Upper lobe of right lung (tissue), 1 donor: ENCODE measurements at regions not wholly inside any gene's neighbourhood (a gene's known extent, or its start where the extent isn't known, plus 50 kb on each side); places are given as distances from the start of the nearest gene placed in this dataset.

Experiments used
- ATAC-seq: fragments of 200-7000 bp; cut with Tn5 transposase; one replicate; pipeline ENCODE4 v1.9.1; 2020; ENCODE audit warnings: mild to moderate bottlenecking, moderate library complexity
- DNase-seq: peaks from one replicate; pipeline ENCODE4 v3.0.0-alpha.2; 2020
- H3K27ac ChIP-seq: fragments of 200-600 bp; one replicate; pipeline ENCODE4 v1.8.0; 2022
- H3K27me3 ChIP-seq: fragments of 200-600 bp; one replicate; pipeline ENCODE4 v1.8.0; 2022; ENCODE audit warnings: mild to moderate bottlenecking
- H3K36me3 ChIP-seq: fragments of 200-600 bp; one replicate; pipeline ENCODE4 v1.8.0; 2022
- H3K4me1 ChIP-seq: fragments of 200-600 bp; one replicate; pipeline ENCODE4 v1.8.0; 2022
- H3K4me3 ChIP-seq: fragments of 200-600 bp; one replicate; pipeline ENCODE4 v1.8.0; 2022; ENCODE audit warnings: mild to moderate bottlenecking
- H3K9me3 ChIP-seq: fragments of 200-600 bp; one replicate; pipeline ENCODE4 v1.8.0; 2022
- CTCF ChIP-seq: fragments of 200-600 bp; IDR thresholded peaks from one replicate; pipeline ENCODE4 v1.8.0; 2022; ENCODE audit warnings: antibody characterized with exemption
- intact Hi-C: fragments of 100-400 bp; cut with DNase I; formaldehyde crosslinking; loops from one replicate; pipeline ENCODE4 v1.11.0; 2022
- donor health status: DM: no; HTN: yes; CAD: no; lungs with severe emphysema.

- intact Hi-C loops, result no loop called here
- Histone ChIP-seq H3K27me3 (no peaks in the 10 kb centered on the region), H3K9me3 (no peaks in the 10 kb centered on the region), H3K4me1 (no peaks in the 10 kb centered on the region), H3K36me3 (no peaks in the 10 kb centered on the region), H3K27ac (no peak overlapping the region), H3K4me3 (no peak overlapping the region)
- DNase-seq (no peak), ATAC-seq (no peak)
- TF ChIP-seq CTCF, result no peak
These were observed 293.3 kb upstream of the TPM1 start for GRCh38 chr15:62749036-62749815.

GRCh38 chr15:62750471-62750870 is 292.1 kb upstream of the TPM1 start:
- H3K27me3 ChIP-seq, result no peaks in the 10 kb centered on the region
- intact Hi-C loops, result no loop called here
- no peaks in the 10 kb centered on the region for H3K36me3 ChIP-seq
- no peak for TF ChIP-seq CTCF
- no peak overlapping the region for H3K27ac ChIP-seq
- no peaks in the 10 kb centered on the region for H3K9me3 ChIP-seq
- H3K4me1 ChIP-seq, result no peaks in the 10 kb centered on the region
- no peak overlapping the region for H3K4me3 ChIP-seq
- DNase-seq (no peak), ATAC-seq (no peak)

- no peaks in the 10 kb centered on the region for H3K27me3 ChIP-seq
- no peak for DNase-seq
These were observed 289.7 kb upstream of the TPM1 start for GRCh38 chr15:62752657-62753517.

DNA sequence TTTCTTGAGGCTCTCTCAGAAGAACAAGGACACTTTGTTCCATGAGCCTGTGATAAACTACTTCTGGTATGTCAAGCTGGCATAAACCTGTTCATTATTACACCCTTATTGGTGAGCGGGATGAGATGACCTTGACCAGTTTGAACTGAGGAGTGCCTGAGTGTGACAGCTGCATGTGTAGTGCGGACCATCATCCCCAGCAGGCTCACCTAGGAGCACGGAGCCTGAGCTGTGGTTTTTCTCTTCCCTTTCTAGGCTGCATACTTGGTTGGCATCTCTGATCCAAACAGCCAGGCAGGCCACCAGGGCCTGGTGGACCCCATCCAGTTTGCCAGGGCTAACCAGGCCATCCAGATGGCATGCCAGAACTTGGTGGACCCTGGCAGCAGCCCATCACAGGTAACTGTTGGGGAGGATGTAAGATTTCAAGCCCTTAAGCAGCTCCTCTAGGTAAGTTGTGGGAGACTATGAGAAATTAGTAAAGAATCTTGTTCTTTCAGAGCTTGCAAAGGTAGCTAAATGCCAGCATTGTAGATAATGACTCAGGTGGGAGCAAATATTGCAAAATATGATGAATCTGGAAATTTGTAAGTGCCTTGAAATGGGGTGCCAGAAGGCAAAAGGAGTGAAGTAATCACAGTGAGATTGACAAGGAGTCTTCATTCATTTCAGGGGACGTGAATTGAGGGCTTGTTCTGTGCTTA is 288.9 kb upstream of the TPM1 start:
- Histone ChIP-seq H3K9me3 (no peaks in the 10 kb centered on the region), H3K36me3 (no peaks in the 10 kb centered on the region), H3K4me3 (no peak overlapping the region), H3K27me3 (no peaks in the 10 kb centered on the region), H3K4me1 (peaks cover 9% of the 10 kb centered on the region), H3K27ac (no peak overlapping the region)
- ATAC-seq (no peak), DNase-seq (no peak)
- intact Hi-C loops, result no loop called here
- TF ChIP-seq CTCF, result no peak

More at GRCh38 chr15:62752657-62753517, 289.7 kb upstream of the TPM1 start:
- Histone ChIP-seq H3K9me3 (no peaks in the 10 kb centered on the region), H3K36me3 (no peaks in the 10 kb centered on the region), H3K27ac (no peak overlapping the region), H3K4me1 (peaks cover 2% of the 10 kb centered on the region), H3K4me3 (no peak overlapping the region)
- no peak for ATAC-seq
- intact Hi-C loops, result no loop called here
- TF ChIP-seq CTCF, result no peak

DNA sequence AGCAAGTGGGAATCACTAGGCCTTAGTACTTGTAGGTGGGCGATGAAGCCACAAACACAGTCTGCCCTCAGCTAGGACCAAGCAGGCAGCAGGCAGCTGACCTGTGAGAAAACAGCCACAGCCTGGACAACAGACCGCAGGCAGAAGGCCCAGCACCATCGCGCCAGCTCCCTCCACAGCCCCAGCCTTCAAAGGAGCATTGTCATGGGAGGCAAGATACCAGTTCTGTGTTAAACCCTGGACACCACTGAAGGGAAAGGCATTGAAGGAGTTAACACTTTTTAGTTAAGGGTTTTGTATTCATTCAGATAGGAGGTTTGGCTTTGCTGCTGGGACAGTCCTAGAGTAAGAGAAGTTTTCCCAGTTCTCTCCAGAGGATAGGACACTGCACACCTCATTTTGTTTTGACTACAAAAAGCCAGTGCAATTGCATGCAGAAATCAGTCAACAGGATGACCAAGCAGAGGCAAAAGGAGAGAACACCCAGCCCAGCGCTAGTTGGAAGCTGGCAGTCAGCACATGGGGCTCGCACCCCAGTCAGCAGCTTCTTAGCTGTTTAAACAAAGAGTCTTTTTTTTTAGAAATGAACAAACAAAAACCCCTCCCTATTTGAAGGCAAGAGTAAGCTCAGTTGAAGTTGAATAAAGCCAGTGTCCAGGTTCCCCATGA is 286.1 kb upstream of the TPM1 start:
- Histone ChIP-seq H3K27me3 (no peaks in the 10 kb centered on the region), H3K27ac (no peak overlapping the region), H3K9me3 (no peaks in the 10 kb centered on the region), H3K4me1 (peaks cover 18% of the 10 kb centered on the region), H3K4me3 (no peak overlapping the region), H3K36me3 (no peaks in the 10 kb centered on the region)
- TF ChIP-seq CTCF, result no peak
- ATAC-seq (no peak), DNase-seq (no peak)
- intact Hi-C loops, result no loop called here
